Natural killer cell (primary cell): ENCODE measurements at regions not wholly inside any gene's neighbourhood (a gene's known extent, or its start where the extent isn't known, plus 50 kb on each side); places are given as distances from the start of the nearest gene placed in this dataset.

Source experiments
- ATAC-seq, 3 donors: fragments of 150-1000 bp in 2 of 3; fragments of 200-7000 bp in 1 of 3; cut with Tn5 transposase; 1 replicate in 1 of 3; 2 replicates in 2 of 3; pipeline ENCODE4 v1.10.0; 2021; ENCODE audit warnings: mild to moderate bottlenecking in 2 of 3, moderate library complexity in 2 of 3
- DNase-seq, 2 donors: peaks; one replicate each; pipeline versions ENCODE4 v3.0.0 to v3.0.0-alpha.2; 2013 to 2021; ENCODE audit warnings: mixed read lengths in 1 of 2
- H3K27ac ChIP-seq: one replicate; pipeline ENCODE4 v1.5.1; 2013; ENCODE audit warnings: mild to moderate bottlenecking, low read length
- H3K27me3 ChIP-seq: one replicate; pipeline ENCODE4 v1.6.1; 2013; ENCODE audit warnings: low read length; ENCODE audit not compliant: control insufficient read depth, insufficient read depth
- H3K36me3 ChIP-seq: one replicate; pipeline ENCODE4 v1.6.1; 2013; ENCODE audit warnings: low read length; ENCODE audit not compliant: control insufficient read depth, insufficient read depth
- H3K4me1 ChIP-seq: one replicate; pipeline ENCODE4 v1.6.1; 2013; ENCODE audit warnings: low read length; ENCODE audit not compliant: control insufficient read depth, insufficient read depth
- H3K4me3 ChIP-seq: one replicate; pipeline ENCODE4 v1.5.1; 2013; ENCODE audit warnings: low read length
- H3K9me3 ChIP-seq: one replicate; pipeline ENCODE4 v1.6.1; 2013; ENCODE audit warnings: low read length; ENCODE audit not compliant: control insufficient read depth, insufficient read depth
- H3K27ac Mint-ChIP-seq, 2 donors: one replicate each; pipeline ENCODE4 v1.8.0; 2022; ENCODE audit warnings: mild to moderate bottlenecking in 2 of 2, mixed read lengths in 2 of 2, moderate library complexity in 1 of 2
- H3K27me3 Mint-ChIP-seq, 2 donors: one replicate each; pipeline ENCODE4 v1.8.0; 2022; ENCODE audit warnings: low read depth in 2 of 2, mixed read lengths in 2 of 2
- H3K36me3 Mint-ChIP-seq: one replicate; pipeline ENCODE4 v1.8.0; 2022; ENCODE audit warnings: mixed read lengths
- H3K4me1 Mint-ChIP-seq, 2 donors: one replicate each; pipeline ENCODE4 v1.8.0; 2022; ENCODE audit warnings: mixed read lengths in 2 of 2
- H3K4me3 Mint-ChIP-seq: one replicate; pipeline ENCODE4 v1.8.0; 2022; ENCODE audit warnings: mild to moderate bottlenecking, moderate library complexity, mixed read lengths
- H3K9me3 Mint-ChIP-seq, 2 donors: one replicate each; pipeline ENCODE4 v1.8.0; 2022; ENCODE audit warnings: mixed read lengths in 2 of 2
- WGBS: methylation state at CpG from one replicate; pipeline ENCODE4 v1.1.7; 2013; ENCODE audit warnings: missing lambda C conversion rate; ENCODE audit not compliant: insufficient coverage; 5-methylcytosine and 5-hydroxymethylcytosine counted together
- intact Hi-C: fragments of 100-400 bp; cut with micrococcal nuclease; formaldehyde crosslinking; loops from one replicate; pipeline ENCODE4 v1.14.2; 2022
- TF ChIP-seq, protein P1 (sequence below): fragments of 200-600 bp; IDR thresholded peaks from one replicate; pipeline ENCODE4 v1.8.0; 2022; ENCODE audit warnings: antibody characterized with exemption

DNA sequence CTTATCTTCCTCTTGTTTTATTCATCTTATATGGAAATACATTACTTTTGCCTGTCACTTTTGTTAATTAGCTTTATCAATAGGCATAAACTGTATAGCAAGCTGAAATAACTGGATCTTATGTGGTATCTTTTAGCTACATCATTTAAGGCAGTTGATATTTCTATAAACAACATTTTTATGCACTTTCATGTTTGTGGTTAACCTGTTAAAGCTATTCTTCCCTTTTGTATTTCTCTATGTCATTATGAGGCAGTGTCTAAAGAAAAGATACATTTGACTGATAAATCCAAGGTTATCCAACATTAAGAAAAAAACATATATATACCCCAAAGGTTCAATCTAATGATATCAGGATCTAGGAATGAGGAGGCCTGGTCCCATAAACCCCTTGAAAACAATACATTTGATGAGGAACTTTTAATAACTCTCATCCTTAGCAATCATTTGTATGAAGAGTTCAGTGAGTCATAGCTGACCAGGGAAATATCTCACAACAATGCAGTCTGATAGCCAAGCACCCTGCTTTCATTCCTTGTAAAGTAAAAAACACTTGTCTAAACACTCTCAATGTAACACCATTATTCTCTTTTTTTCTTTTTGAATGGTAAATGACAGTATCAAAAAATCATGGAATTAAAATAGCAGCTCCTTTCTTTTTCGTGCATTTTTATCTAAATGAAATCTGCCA is 300.9 kb downstream of the NEBL start:
- ATAC-seq (peak; percentile 79 to 85 (median 84)), DNase-seq (no peak)
- H3K4me1 Mint-ChIP-seq = peaks cover 30 to 48% of the 10 kb centered on the region in 2 donors
- Histone ChIP-seq H3K27ac (no peak overlapping the region), H3K36me3 (no peaks in the 10 kb centered on the region), H3K4me1 (peaks cover 8% of the 10 kb centered on the region), H3K9me3 (no peaks in the 10 kb centered on the region), H3K27me3 (no peaks in the 10 kb centered on the region), H3K4me3 (no peak overlapping the region)
- no peaks in the 10 kb centered on the region for H3K36me3 Mint-ChIP-seq
- WGBS = no CpG with 5 or more reads among the region's 1 CpG
- intact Hi-C loops = loop anchor here (1.0 kb wide), 1 partner anchor 27 kb away; no protein-coding TSS in a partner anchor
- peak overlapping the region; percentile 86 to 89 for H3K27ac Mint-ChIP-seq
- TF ChIP-seq, protein P1, sequence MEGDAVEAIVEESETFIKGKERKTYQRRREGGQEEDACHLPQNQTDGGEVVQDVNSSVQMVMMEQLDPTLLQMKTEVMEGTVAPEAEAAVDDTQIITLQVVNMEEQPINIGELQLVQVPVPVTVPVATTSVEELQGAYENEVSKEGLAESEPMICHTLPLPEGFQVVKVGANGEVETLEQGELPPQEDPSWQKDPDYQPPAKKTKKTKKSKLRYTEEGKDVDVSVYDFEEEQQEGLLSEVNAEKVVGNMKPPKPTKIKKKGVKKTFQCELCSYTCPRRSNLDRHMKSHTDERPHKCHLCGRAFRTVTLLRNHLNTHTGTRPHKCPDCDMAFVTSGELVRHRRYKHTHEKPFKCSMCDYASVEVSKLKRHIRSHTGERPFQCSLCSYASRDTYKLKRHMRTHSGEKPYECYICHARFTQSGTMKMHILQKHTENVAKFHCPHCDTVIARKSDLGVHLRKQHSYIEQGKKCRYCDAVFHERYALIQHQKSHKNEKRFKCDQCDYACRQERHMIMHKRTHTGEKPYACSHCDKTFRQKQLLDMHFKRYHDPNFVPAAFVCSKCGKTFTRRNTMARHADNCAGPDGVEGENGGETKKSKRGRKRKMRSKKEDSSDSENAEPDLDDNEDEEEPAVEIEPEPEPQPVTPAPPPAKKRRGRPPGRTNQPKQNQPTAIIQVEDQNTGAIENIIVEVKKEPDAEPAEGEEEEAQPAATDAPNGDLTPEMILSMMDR = no peak
- peaks cover 0 to under 1% of the 10 kb centered on the region in 2 donors for H3K9me3 Mint-ChIP-seq
- H3K4me3 Mint-ChIP-seq = peak overlapping the region; percentile 79
- no peaks in the 10 kb centered on the region for H3K27me3 Mint-ChIP-seq

DNA sequence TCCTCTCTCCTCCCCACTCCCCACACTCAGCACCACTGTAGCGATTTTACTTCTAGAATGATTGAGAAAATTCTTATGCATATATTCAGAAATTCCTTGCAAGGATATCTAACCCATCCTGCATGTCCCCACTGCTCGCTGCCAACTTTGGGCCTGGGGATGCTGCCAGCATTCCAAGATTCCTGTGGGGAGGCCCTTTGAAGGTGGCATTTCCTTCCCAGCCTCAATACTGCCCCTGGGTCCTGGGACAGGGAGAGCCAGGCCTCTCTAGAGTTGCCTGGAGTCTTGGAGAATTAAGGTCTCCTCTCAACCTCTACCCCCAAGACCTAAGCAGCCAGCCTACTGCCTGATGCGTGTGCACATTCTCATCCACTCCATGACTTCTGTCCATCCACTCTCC is 303.5 kb downstream of the NEBL start:
- Histone ChIP-seq H3K27me3 (no peaks in the 10 kb centered on the region), H3K4me3 (no peak overlapping the region), H3K36me3 (no peaks in the 10 kb centered on the region), H3K4me1 (peaks cover 11% of the 10 kb centered on the region), H3K9me3 (peaks cover 2% of the 10 kb centered on the region), H3K27ac (no peak overlapping the region)
- ATAC-seq (no peak), DNase-seq (no peak)
- WGBS = 92% methylated on average over 2 of the region's 3 CpGs
- peaks cover 0 to 2% of the 10 kb centered on the region in 2 donors for H3K9me3 Mint-ChIP-seq
- TF ChIP-seq, protein P1 = no peak
- H3K4me1 Mint-ChIP-seq = peaks cover 40 to 53% of the 10 kb centered on the region in 2 donors
- intact Hi-C loops = no loop called here
- no peak overlapping the region for H3K4me3 Mint-ChIP-seq
- H3K27me3 Mint-ChIP-seq = no peaks in the 10 kb centered on the region
- H3K36me3 Mint-ChIP-seq = no peaks in the 10 kb centered on the region
- peak overlapping the region in 1 of 2 donors; percentile 1 for H3K27ac Mint-ChIP-seq

DNA sequence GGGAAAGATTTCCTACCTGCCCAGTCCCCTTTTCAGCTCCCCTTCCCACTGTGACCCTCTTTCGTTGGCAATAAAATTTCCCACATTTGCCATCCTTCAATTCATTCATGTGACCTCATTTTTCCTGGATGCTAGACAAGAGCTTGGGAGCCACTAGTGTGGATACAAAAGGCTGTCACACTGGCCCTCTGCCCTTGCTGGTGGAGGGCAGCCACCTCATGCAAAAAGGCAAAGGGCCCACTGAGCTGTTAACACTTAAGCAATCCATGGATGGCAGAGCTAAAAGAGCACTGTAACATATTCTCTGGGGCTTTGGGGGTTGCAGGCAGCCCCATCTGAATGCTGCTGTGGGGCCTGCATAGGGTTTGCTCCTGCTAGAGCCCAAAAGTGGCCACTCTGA is 315.1 kb downstream of the NEBL start:
- WGBS = 89% methylated on average over 1 of the region's 1 CpG
- intact Hi-C loops = no loop called here

More for the DNA sequence above, 315.1 kb downstream of the NEBL start:
- Histone ChIP-seq H3K27me3 (no peaks in the 10 kb centered on the region), H3K4me1 (no peaks in the 10 kb centered on the region), H3K4me3 (no peak overlapping the region), H3K36me3 (no peaks in the 10 kb centered on the region), H3K9me3 (peaks cover 15% of the 10 kb centered on the region), H3K27ac (no peak overlapping the region)
- Mint-ChIP-seq H3K27ac (no peak overlapping the region), H3K36me3 (peaks cover 25% of the 10 kb centered on the region), H3K27me3 (no peaks in the 10 kb centered on the region), H3K4me3 (no peak overlapping the region), H3K9me3 (peaks cover 11 to 16% of the 10 kb centered on the region in 2 donors), H3K4me1 (peaks cover 10 to 23% of the 10 kb centered on the region in 2 donors)
- DNase-seq = no peak
- ATAC-seq = no peak
- TF ChIP-seq, protein P1 = no peak
